Uterus (tissue), 2 donors: ENCODE measurements at regions not wholly inside any gene's neighbourhood (a gene's known extent, or its start where the extent isn't known, plus 50 kb on each side); places are given as distances from the start of the nearest gene placed in this dataset.

ENCODE experiments used
- CTCF ChIP-seq, 4 experiments: fragments of 200-600 bp in 2 of 4; fragments of 450-650 bp in 2 of 4; sonication (generic) in 2 of 4; IDR thresholded peaks; one replicate each; pipeline ENCODE4 v1.5.1; 2016 to 2019; ENCODE audit warnings: antibody characterized with exemption in 4 of 4, mild to moderate bottlenecking in 2 of 4, moderate library complexity in 1 of 4
- POLR2A ChIP-seq, 2 donors: fragments of 450-650 bp; IDR thresholded peaks; one replicate each; pipeline ENCODE4 v1.6.1; 2016; ENCODE audit warnings: antibody characterized with exemption in 2 of 2, mild to moderate bottlenecking in 1 of 2, moderate library complexity in 1 of 2

GRCh38 chrX:68936608-68937007 is 107.8 kb downstream of the EFNB1 start:
- TF ChIP-seq CTCF (IDR thresholded peaks at IDR 0.05) (no peak), POLR2A (IDR thresholded peaks at IDR 0.05) (no peak)
